ENCODE measurements at regions not wholly inside any gene's neighbourhood (a gene's known extent, or its start where the extent isn't known, plus 50 kb on each side); places are given as distances from the start of the nearest gene placed in this dataset.

DNA sequence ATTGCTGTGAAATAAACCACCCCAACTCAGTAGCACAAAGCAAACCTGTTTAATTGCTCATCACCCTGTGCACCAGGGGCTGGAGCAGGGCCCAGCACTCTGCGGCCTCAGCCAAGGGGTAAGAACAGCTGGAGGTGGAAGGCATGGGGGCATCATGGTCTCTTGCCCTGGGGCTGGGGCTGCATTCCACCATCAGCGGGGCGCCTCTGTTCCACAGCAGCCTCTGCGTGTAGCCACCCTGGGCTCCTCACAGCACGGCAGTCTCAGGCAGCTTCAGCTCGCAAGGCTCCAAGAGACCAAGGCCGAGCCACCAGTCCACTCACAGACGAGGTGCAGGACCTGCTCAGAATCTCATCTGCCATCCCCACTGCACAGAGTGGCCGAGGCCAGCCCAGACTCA lies 630.7 kb downstream of the TBC1D22A start:
- DNase-seq: no peak

DNA sequence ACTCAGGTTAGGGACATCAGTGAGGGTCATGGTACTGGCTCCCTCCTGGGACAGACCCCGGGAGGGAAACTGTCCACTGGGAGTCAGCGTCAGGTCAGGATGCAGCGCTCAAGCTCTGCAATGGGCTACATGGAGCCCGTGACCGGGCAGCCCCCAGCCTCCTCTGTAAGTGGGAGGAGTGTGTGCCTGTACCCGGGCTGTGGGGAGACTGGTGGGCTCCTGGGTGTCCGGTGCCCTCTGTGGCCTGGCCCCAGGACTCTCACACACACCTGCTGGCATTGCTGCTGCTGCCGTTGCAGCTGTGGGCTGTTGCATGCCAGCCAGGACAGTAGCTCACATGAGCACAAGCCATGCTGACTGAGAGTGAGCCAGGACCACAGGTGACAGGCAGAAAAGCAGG lies 630.3 kb downstream of the TBC1D22A start:
- DNase-seq: no peak

DNA sequence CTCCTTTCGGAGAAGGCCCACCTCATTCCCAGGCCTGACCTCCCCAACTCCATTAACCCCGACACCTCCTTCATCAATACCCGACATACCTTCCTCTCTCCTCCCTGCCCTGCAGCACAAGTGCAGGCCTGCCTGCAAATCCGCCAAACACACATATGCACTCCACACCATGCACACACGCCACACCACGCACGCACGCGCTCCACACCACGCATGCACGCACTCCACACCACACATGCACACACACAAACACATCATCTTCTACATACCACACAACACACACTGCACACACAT lies 629.6 kb downstream of the TBC1D22A start:
- DNase-seq: no peak

DNA sequence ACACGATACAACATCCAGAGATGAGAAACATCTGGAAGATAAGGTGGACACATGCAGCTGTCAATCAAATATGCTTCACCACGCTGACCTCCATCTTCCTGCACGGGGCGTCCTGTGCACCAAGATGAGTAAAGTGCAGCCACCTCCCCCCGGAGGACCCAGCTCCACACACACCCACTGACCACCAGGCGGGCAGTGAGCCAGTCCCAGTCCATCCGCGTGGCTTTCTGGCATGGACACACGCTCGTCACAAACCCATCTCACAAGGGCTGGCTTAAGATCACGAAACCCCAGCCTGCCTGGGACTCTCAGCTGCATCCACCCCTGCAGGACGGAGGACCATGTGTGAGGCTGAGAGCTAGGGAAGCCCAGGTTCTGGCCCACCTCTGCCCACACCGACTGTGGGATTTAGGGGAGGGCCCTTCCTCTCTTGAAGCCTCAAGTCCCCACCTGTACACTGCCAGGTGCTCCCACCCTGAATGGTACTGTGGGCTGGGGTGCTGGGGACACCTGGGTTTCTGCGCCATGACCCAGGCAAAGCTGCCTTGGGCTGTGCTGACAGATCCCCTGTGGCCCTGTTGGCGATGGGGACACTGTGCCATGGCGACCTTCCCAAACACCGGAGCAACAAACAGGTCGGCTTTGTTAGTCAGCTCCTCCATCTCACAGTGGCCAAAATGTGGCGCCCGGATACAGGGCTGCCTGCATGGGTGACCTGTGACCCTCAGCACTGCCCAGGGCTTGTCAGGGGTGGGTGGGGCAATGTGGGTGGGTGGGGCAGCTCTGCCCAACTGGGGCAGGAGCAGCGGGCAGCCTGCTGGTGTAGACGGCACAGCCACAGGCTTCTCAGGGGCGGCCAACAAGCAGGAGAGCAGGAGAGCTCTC lies 629.0 kb downstream of the TBC1D22A start:
- DNase-seq: no peak

DNA sequence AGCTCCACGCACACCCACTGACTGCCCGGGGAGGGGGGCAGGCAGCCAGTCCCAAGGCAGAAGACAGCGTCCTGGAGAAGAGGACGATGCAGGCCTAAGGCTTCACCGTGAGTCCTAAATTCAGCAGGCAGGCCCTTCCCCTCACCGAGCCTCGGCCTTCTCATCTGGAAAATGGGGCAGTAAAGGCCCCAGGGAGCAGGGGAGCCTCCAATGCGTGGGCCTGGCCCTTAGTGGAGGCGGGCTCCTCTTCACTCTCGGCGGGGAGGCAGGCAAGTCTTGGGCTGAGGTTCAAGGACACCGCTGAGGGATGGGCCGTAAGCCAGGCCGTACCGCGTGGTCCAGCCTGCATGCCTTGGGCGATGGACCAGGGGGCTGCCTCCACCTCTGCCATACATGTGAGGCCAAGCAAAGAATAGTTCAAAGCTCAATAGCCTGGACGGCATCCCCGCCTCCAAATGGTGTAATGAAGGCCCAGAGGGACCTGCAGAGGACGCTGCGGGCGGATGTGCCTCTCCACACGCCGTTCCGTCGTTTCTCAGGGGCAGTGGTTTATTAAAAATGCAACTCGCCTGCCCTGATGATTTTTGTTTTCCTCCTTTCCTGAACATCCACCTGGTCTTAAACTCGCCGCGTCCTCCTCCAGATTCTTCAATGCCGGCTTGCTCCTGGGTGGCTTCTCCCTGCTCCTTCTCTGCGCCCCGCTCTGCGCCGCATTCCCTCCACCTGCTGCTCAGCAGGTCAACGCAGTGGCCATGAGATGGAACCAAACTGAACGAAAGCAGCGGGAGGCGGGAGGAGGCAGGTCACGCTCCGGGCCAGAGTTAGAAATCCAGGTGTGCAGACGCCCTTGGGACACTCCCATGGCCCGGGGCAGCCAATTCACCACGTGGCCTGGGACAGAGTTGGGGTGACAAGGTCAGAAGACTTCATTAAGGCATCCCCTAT lies 627.8 kb downstream of the TBC1D22A start:
- no peak for DNase-seq

DNA sequence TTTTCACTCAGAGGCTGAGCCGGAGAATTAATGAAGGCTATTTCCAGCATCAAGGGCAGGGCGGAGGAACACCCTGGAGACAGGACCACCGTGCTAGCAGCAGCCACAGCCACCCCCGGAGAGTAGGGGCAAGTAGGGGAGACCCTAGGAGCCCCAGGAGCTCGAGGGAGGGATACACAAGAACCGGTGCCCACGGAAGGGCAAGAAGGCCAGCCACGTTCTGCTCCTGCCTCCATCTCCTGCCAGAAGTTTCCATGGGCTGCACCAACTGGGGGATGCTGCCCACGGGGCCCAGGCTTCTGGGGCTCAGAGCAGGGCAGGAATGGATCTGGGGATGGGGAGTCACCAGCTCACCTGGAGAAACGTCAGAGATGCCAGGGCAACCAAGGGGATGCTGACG lies 626.8 kb downstream of the TBC1D22A start:
- no peak for DNase-seq

DNA sequence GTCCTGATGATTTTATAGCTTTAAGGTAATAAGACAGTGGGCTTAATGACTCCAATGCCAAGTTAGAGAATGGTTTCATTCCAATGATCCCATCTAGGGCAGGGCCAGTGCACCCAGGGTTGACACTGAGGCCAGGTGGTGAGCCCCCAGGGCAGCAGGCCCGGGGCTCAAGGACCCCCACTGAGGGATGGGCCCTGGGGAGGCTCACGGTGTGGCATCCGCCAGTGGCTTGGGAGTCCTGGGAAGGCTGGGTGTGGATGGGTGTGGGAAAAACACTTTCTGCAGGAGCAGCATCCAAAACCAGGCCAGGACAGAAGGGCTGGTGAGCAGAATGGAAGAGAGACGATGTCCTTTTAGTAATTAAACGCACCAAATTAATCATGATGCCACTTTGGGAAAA lies 626.3 kb downstream of the TBC1D22A start:
- no peak for DNase-seq

DNA sequence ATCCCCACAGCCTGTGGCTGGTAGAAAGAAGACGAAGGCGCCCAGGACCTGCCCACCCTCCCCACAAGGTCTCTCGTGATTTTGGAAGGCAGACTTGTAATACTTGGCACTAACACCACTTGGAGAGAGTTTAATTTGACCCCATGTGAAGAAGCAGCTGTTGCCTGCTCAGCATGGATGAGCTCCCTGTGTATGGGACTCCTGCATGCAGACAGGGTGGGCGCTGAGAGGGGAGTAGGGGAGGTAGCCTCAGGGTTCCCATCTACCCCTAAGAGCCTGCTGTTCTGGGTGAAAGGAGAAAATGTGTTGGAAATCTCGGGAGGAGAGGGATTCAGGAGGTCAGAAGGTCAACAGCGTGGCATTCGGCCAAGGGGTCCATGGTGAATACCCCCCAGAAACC lies 625.9 kb downstream of the TBC1D22A start:
- DNase-seq: no peak

DNA sequence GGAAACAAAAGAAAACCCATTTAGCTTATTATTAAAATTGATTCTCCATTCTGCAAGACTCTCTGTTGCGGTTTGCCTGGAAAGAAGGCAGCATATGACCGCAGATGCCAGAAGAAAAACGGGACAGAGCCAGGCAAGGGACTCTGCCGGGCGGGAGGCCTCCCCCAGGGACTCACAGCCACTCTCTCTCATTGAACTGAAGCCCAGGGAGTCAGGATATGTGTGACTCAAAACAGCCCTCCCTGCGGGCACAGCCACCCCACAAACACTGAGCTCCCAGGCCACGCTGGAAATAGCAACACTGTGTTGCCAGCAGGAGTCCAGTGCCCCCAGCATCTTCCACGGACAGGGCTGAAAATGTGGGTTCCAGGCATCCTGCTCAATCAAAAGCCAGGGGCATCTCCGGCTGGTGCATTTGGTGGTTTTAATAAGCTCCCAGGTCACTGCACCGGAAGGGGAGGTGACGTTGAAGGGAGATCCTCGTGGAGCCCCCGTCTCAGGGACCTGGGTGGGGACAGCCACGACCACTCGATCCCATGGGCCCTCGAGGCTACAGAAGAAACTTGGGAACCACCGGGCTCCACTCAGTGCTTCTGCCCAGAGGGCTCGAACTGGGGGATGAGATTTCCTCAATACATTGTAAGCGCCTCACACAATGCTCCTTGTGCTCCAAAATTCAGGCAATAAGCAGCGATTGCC lies 624.5 kb downstream of the TBC1D22A start:
- DNase-seq: no peak

DNA sequence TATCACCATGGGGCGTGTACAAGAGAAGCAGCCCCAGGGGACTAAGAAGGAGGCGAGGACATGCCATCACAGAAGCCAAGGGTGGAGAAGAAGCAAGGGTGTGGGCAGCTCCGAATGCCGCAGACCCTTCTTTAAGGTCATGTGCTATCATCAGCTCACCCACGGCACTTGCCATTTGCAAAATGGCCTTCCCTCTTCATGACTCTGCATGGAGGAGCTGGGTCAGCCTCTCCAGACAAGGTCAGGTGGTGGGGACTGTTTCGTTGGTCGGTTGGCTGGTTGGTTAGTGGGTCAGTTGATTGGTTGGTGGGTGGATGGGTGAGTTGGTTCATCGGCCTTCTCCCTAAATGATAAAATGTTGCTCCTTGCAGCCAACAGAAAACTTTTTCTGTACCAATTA lies 622.5 kb downstream of the TBC1D22A start:
- DNase-seq: no peak

DNA sequence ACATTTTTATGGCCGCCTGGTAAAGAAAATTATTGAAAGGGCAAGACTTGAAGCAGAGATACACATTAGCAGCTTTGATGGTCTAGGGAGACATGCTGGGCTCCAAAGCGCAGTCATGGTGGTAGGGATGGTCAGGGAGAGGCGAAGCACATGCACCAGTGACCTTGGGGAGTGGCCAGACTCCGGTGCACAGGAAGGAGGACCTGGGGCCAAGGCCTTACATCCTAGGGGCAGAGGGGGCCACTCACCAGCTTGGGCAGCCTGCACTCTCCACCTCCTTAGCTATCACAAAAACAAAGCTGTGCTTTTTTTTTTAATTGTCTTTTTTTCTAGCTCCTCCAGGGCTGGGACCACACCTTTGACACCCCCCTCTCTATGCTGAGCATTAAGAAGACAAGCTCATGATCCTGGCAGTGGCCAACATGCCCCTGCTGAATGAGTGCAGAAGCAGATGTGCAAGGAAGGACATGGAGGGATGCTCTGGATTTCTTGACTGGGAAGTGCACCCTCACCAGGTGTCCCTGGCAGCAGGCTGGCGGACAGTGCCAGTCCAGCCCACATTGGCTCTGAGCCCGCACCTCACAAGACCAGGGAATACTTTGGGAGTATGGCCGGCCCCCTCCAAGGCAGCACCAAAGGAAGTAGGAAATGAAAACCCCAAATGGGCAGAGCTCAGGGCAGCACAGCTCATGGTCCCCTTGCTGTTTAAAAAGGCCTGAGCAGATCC lies 619.9 kb downstream of the TBC1D22A start:
- DNase-seq: no peak

DNA sequence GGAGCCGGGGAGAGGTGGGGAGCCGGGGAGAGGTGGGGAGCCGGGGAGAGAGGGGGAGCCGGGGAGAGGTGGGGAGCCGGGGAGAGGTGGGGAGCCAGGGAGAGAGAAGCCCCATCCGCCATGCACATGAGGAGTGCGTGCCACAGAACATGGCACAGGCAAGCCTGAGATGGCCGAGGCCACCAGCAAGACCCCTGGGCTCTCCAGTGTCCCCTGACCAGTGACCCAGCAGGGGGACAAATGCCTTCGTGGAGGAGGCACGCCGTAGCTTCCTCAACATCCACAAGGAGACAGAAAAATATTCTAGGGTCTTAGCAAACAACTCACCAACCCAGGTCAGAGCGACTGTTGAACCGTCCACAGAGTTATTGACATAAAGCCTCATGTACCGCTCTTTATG lies 618.8 kb downstream of the TBC1D22A start:
- no peak for DNase-seq

DNA sequence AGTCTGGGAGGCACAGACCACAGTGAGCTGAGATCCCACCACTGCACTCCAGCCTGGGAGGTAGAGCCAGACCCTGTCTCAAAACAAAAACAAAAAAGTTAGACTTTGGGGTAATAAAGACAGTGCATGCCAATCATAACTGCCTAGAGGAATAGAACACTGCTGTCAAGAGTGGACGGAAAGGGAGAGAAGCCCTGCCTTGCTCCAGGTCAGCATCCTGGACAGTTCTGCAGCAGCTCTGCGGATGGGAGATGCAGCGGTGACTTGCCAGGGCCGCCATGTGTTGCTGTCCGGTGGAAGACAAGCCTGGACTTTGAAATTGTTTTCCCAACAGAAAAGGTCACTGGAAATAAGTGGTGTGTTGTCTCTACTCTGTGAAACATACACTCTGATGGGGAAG lies 618.2 kb downstream of the TBC1D22A start:
- DNase-seq: no peak

DNA sequence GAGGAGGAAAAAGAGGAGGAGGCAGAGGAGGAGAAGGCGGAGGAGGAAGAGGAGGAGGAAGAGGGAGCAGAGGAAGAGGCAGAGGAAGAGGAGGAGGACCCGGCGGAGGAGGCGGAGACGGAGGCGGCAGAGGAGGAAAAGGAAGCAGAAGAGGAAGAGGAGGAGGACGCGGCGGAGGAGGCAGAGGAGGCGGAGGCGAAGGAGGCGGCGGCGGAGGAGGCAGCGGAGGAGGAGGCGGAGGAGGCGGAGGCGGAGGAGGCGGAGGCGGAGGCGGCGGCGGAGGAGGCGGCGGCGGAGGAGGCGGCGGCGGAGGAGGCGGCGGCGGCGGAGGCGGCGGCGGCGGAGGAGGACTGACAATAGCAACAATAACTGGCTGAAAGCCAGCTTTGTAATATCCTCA lies 616.6 kb downstream of the TBC1D22A start:
- no peak for DNase-seq

DNA sequence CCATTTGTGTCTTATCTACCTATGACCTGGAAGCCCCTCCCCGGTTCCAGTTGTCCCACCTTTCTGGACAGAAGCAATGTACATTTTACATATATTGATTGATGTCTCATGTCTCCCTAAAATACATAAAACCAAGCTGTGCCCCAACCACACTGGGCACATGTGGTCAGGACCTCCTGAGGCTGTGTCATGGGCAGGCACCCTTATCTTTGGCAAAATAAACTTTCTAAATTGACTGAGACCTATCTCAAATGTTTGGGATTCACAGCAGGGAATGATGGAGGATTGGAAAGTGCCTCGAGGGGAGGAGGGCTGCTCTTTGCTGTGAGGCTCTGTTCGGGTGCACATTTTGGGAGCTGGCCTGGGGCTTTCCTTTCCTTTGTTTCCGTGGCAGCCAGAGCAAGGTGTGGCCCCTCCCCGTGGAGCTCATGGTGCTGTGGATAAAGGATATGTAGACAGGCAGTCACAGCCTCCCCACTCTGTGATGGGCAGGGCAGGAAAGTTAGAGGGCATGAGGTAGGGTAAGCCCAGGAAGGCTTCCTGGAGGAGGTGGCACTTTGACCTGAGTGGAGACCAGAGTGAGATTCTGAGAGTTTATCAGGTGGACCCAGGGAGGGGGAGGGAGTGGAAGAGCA lies 615.6 kb downstream of the TBC1D22A start:
- no peak for DNase-seq

DNA sequence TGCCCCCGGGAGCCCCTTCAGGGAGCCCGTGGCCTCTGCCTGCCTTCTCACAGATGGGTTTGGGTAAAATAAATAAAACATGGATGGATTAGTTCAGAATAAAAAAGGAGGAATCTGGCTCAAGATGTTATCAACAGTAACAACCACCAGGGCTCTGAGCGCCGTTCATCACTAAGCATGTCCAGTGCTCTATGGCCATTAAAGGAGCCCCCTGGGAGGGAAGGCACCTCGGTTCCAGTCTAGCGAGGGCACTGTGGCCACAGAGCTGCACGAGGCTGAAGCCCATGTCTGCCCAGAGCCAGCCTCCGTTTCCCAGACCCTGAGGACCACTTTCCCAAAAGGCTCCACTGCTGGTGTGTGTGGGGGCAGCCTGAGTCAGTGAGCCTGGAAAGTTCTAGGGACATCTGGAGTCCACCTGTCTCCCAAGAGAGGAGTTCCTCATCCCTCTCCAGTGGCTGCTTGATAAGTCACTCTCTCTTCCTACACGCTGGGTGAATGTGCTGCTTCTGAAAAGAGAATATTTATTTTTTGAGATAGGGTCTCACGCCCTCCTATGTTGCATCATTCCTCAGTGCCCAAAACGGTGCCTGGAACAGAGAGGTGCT lies 614.6 kb downstream of the TBC1D22A start:
- DNase-seq: peak in 1 of 2 experiments; percentile 1

DNA sequence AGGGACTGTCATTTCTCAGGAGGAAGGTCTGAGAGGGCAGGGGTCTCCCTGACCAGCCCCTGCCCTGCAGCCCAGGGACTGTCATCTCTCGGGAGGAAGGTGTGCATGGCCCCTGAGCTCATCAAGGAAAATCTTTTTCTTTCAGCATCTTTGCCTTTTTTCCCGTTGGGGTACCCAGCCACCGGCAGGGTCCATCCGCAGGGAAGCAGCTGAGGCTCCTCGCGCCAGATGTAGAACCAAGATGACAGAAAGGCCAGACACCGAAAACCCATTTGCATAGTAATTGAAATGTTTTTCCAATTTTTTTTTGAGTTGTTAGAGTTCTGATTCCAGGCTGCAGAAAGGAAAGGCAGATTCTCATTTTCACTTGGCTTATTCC lies 613.9 kb downstream of the TBC1D22A start:
- DNase-seq: no peak

DNA sequence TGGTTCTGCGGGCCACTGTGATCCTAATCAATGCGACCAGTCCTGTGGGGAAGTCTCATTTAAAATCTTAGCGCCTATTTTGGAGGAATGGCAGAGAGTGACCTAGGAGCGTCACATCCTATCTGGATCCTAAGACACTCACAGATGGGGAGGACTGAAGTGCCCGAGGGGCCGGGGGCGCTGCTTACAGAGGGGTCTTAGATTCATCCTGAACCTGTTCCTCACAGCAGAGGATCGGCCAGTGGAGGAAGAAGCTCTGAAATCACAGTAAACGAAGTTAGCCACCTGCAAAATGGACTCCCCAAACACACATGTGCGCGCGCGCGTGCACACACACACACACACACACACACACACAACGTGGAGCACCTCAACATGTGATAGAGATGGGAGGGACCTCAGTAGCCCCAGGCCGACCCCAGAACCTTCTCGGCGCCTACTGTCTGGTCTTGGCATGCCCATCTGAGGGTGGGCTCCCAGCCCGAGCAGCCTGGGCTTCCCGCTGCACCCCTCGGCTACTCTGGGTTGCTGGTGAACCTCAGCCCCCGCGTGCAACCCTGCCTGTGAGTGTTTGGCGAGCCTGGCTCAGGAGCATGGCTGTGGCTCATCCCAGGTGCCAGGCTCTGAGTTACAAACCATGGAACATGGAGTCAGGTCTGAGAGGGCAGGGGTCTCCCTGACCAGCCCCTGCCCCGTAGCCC lies 613.3 kb downstream of the TBC1D22A start:
- DNase-seq: no peak

DNA sequence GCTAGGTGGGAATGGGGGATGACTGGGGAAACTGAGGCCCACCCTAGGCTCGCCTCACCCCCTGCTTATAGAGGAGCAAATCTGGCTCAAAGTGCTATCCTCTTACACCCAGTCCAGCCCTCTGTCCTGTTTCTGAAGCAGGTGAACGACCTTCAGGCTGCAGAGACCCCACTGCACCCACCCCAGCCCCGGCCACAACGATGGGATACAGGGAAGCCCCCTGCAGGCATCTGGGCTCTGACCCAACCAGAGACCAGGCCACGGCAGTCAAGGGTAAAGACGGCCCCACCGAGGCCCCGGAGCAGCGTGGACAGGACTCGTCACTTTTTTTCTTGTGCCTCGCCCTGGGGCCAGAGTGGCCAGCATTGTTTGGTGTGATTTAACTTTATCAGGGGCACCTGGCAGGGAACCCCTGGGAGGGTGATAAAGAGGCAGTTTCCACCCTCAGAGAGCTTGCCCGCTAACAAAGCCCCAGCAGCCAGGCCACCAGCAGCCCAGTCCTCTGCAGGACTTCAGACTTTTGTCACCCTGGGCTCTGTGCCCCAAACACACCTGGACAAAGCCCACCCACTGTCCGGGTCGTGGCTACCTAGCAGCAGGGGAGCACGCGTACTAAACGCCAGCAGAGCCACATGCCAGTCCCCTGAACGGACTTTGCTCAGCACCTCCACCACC lies 612.6 kb downstream of the TBC1D22A start:
- DNase-seq: no peak

DNA sequence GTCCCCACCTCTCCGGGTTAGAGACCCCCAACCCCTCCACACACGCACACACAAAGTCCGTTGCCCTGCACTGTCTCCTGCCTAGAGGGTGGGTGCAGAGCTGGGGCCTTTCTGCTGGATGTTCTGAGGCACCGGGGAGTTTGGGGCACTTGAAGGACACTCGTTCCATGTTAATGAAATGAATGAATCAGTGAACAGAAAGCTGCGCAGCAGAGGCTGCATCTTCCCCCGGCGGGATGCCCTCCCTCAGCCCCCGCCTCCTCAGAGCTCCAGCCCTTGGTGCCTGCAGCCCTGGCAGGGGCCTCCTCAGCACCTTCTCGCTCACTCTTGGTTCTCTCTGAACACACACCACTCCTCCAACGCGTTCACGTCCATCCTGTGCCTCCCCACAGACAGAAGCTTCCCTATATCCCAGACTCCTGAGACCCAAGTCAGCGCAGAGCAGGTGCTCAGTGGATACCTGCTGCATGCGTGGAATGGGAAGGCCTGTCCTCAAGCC lies 611.9 kb downstream of the TBC1D22A start:
- no peak for DNase-seq

Measured in SW 1271 (cell line).